Duodenal mucosa (tissue), 2 donors: ENCODE measurements at regions not wholly inside any gene's neighbourhood (a gene's known extent, or its start where the extent isn't known, plus 50 kb on each side); places are given as distances from the start of the nearest gene placed in this dataset.

Experiments
- H3K27ac ChIP-seq: one replicate; pipeline ENCODE4 v1.7.0; 2013; ENCODE audit warnings: low read depth, low read length
- H3K27me3 ChIP-seq, 2 donors: one replicate each; pipeline ENCODE4 v1.7.0; 2013; ENCODE audit warnings: low read length in 2 of 2, control low read depth in 1 of 2; ENCODE audit not compliant: insufficient read depth in 2 of 2, control insufficient read depth in 1 of 2
- H3K36me3 ChIP-seq, 2 donors: one replicate each; pipeline ENCODE4 v1.7.0; 2013; ENCODE audit warnings: low read length in 2 of 2, control low read depth in 1 of 2; ENCODE audit not compliant: insufficient read depth in 2 of 2, control insufficient read depth in 1 of 2
- H3K4me1 ChIP-seq, 2 donors: one replicate each; pipeline ENCODE4 v1.7.0; 2013; ENCODE audit warnings: low read length in 2 of 2, control low read depth in 1 of 2; ENCODE audit not compliant: insufficient read depth in 2 of 2, control insufficient read depth in 1 of 2
- H3K4me3 ChIP-seq, 2 donors: one replicate each; pipeline ENCODE4 v1.7.0; 2013; ENCODE audit warnings: low read length in 2 of 2, low read depth in 1 of 2
- H3K9ac ChIP-seq, 2 donors: one replicate each; pipeline ENCODE4 v1.7.0; 2013; ENCODE audit warnings: low read length in 2 of 2, low read depth in 1 of 2
- H3K9me3 ChIP-seq, 2 donors: one replicate each; pipeline ENCODE4 v1.7.0; 2013; ENCODE audit warnings: low read length in 2 of 2, control low read depth in 1 of 2; ENCODE audit not compliant: control insufficient read depth in 1 of 2

GRCh38 chr2:138389063-138389462, 112.5 kb upstream of the SPOPL start:
- Histone ChIP-seq H3K27ac (no peak overlapping the region), H3K4me1 (no peaks in the 10 kb centered on the region), H3K4me3 (no peak overlapping the region), H3K9ac (no peak overlapping the region), H3K36me3 (no peaks in the 10 kb centered on the region), H3K27me3 (no peaks in the 10 kb centered on the region), H3K9me3 (no peaks in the 10 kb centered on the region)

GRCh38 chr2:138390316-138390945, 111.1 kb upstream of the SPOPL start:
- no peaks in the 10 kb centered on the region for H3K4me1 ChIP-seq
- no peak overlapping the region for H3K4me3 ChIP-seq
- no peaks in the 10 kb centered on the region for H3K9me3 ChIP-seq
- no peak overlapping the region for H3K27ac ChIP-seq
- H3K9ac ChIP-seq = no peak overlapping the region
- no peaks in the 10 kb centered on the region for H3K36me3 ChIP-seq
- no peaks in the 10 kb centered on the region for H3K27me3 ChIP-seq

- Histone ChIP-seq H3K27ac (no peak overlapping the region), H3K4me3 (no peak overlapping the region), H3K36me3 (no peaks in the 10 kb centered on the region), H3K4me1 (no peaks in the 10 kb centered on the region), H3K9me3 (no peaks in the 10 kb centered on the region), H3K27me3 (no peaks in the 10 kb centered on the region), H3K9ac (no peak overlapping the region)
Observed at GRCh38 chr2:138391946-138392345, 109.6 kb upstream of the SPOPL start.

GRCh38 chr2:138395565-138396306, 105.8 kb upstream of the SPOPL start:
- no peak overlapping the region for H3K4me3 ChIP-seq
- no peaks in the 10 kb centered on the region for H3K4me1 ChIP-seq
- no peaks in the 10 kb centered on the region for H3K36me3 ChIP-seq
- no peak overlapping the region for H3K9ac ChIP-seq
- no peak overlapping the region for H3K27ac ChIP-seq
- H3K9me3 ChIP-seq = no peaks in the 10 kb centered on the region
- H3K27me3 ChIP-seq = no peaks in the 10 kb centered on the region

GRCh38 chr2:138396843-138397242, 104.7 kb upstream of the SPOPL start:
- no peaks in the 10 kb centered on the region for H3K4me1 ChIP-seq
- H3K27ac ChIP-seq = no peak overlapping the region
- H3K9me3 ChIP-seq = peaks cover 0 to 3% of the 10 kb centered on the region in 2 donors
- no peaks in the 10 kb centered on the region for H3K27me3 ChIP-seq
- H3K4me3 ChIP-seq = no peak overlapping the region
- H3K9ac ChIP-seq = no peak overlapping the region
- H3K36me3 ChIP-seq = no peaks in the 10 kb centered on the region

- Histone ChIP-seq H3K9me3 (peaks cover 0 to 3% of the 10 kb centered on the region in 2 donors), H3K4me1 (no peaks in the 10 kb centered on the region), H3K4me3 (no peak overlapping the region), H3K36me3 (no peaks in the 10 kb centered on the region), H3K27me3 (no peaks in the 10 kb centered on the region), H3K27ac (no peak overlapping the region), H3K9ac (no peak overlapping the region)
Observed at GRCh38 chr2:138403431-138403927, 98.1 kb upstream of the SPOPL start.

GRCh38 chr2:138414014-138414413, 87.6 kb upstream of the SPOPL start:
- H3K4me1 ChIP-seq = no peaks in the 10 kb centered on the region

GRCh38 chr2:138415985-138416384, 85.6 kb upstream of the SPOPL start:
- no peak overlapping the region for H3K27ac ChIP-seq
- no peaks in the 10 kb centered on the region for H3K36me3 ChIP-seq
- H3K4me3 ChIP-seq = no peak overlapping the region
- peaks cover 6 to 11% of the 10 kb centered on the region in 2 donors for H3K9me3 ChIP-seq
- H3K9ac ChIP-seq = no peak overlapping the region
- no peaks in the 10 kb centered on the region for H3K27me3 ChIP-seq
- H3K4me1 ChIP-seq = no peaks in the 10 kb centered on the region

More at GRCh38 chr2:138414014-138414413, 87.6 kb upstream of the SPOPL start:
- H3K27ac ChIP-seq = no peak overlapping the region
- H3K36me3 ChIP-seq = no peaks in the 10 kb centered on the region
- no peak overlapping the region for H3K4me3 ChIP-seq
- peaks cover 7 to 11% of the 10 kb centered on the region in 2 donors for H3K9me3 ChIP-seq
- H3K9ac ChIP-seq = no peak overlapping the region
- H3K27me3 ChIP-seq = no peaks in the 10 kb centered on the region

- Histone ChIP-seq H3K27ac (no peak overlapping the region), H3K4me1 (no peaks in the 10 kb centered on the region), H3K9me3 (no peaks in the 10 kb centered on the region), H3K36me3 (no peaks in the 10 kb centered on the region), H3K27me3 (no peaks in the 10 kb centered on the region), H3K9ac (no peak overlapping the region), H3K4me3 (no peak overlapping the region)
Observed at GRCh38 chr2:138418453-138418852, 83.1 kb upstream of the SPOPL start.

GRCh38 chr2:138421315-138421970, 80.1 kb upstream of the SPOPL start:
- Histone ChIP-seq H3K9me3 (peaks cover 0 to 3% of the 10 kb centered on the region in 2 donors), H3K4me1 (no peaks in the 10 kb centered on the region), H3K27me3 (no peaks in the 10 kb centered on the region), H3K9ac (no peak overlapping the region), H3K36me3 (no peaks in the 10 kb centered on the region), H3K4me3 (no peak overlapping the region), H3K27ac (no peak overlapping the region)
